Activated CD4-positive, alpha-beta memory T cell treated with anti-CD3 and anti-CD28 coated beads for 36 hours (primary cell): ENCODE measurements at regions not wholly inside any gene's neighbourhood (a gene's known extent, or its start where the extent isn't known, plus 50 kb on each side); places are given as distances from the start of the nearest gene placed in this dataset.
A peak's percentile ranks its signal among the peaks of the same experiment; 100 is the strongest.

Experiments
- CTCF ChIA-PET: fragments of 350-600 bp; sonication (Branson Sonifier 250); formaldehyde crosslinking; loops from one replicate; lab custom pipeline; 2021; ENCODE audit warnings: antibody characterized with exemption, inconsistent platforms; lab: Charles Lee
- POLR2A ChIA-PET: fragments of 350-600 bp; sonication (Branson Sonifier 250); formaldehyde crosslinking; loops from one replicate; lab custom pipeline; 2021; ENCODE audit warnings: antibody characterized with exemption; lab: Charles Lee
- DNase-seq: peaks from one replicate; pipeline ENCODE4 v3.0.0-alpha.2; 2020
- H3K27ac Mint-ChIP-seq: one replicate; pipeline ENCODE4 v1.8.0; 2021; ENCODE audit warnings: mixed read lengths
- H3K27me3 Mint-ChIP-seq: one replicate; pipeline ENCODE4 v1.8.0; 2021; ENCODE audit warnings: mixed read lengths
- H3K36me3 Mint-ChIP-seq: one replicate; pipeline ENCODE4 v1.8.0; 2021; ENCODE audit warnings: mixed read lengths
- H3K4me1 Mint-ChIP-seq: one replicate; pipeline ENCODE4 v1.8.0; 2021; ENCODE audit warnings: low read depth, mixed read lengths
- H3K4me3 Mint-ChIP-seq: one replicate; pipeline ENCODE4 v1.8.0; 2021; ENCODE audit warnings: mild to moderate bottlenecking, mixed read lengths
- H3K9me3 Mint-ChIP-seq: one replicate; pipeline ENCODE4 v1.8.0; 2021; ENCODE audit warnings: mixed read lengths
- intact Hi-C: fragments of 100-400 bp; cut with micrococcal nuclease; formaldehyde crosslinking; loops from one replicate; pipeline ENCODE4 v1.15.1; 2023

DNA sequence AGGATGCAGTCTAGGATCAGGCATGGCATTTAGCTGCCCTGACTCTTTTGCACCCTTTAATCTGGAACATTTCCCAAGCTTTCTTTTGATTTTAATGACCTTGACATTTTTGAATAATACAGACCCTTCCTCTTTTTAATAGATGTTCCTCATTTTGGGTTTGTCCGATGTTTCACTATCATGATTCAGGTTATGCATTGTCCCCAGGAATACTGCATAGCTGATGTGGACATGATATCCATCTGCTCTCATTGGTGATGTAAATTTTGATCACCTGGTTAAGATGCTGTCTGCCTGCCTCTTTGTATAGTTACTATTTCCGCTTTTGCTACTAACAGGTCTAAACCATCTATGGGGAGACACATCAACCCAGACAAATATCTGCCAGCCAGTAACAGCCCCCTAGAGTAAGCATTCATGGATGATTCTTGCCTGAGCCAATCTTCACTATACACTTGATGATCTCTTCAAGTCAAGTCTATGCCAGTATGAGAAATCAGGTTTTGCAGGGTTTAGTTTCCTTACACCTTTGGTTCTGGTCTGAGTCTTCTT lies 50.6 kb upstream of the ULK4 start:
- Mint-ChIP-seq H3K27ac (peak overlapping the region; percentile 90), H3K9me3 (no peaks in the 10 kb centered on the region), H3K36me3 (peaks cover 5% of the 10 kb centered on the region), H3K27me3 (no peaks in the 10 kb centered on the region), H3K4me1 (peaks cover 43% of the 10 kb centered on the region), H3K4me3 (peak overlapping the region; percentile 82)
- ChIA-PET CTCF (interaction anchor here (1.4 to 1.8 kb wide), 2 partner anchors 87 to 88 kb away, joined by 5 to 13 read pairs; no protein-coding TSS in a partner anchor), POLR2A (interaction anchor here (0.5 to 1.2 kb wide), 3 partner anchors 13 to 69 kb away, joined by 4 to 7 read pairs (median 5); partner anchors contain the start of gene ULK4)
- peak; percentile 14 for DNase-seq
- intact Hi-C loops = loop anchor here (2.0 to 10.0 kb wide), 5 partner anchors 80 to 1704 kb away; partner anchors contain the start of genes EIF1B and RPL14
